ENCODE measurements at regions not wholly inside any gene's neighbourhood (a gene's known extent, or its start where the extent isn't known, plus 50 kb on each side); places are given as distances from the start of the nearest gene placed in this dataset.

DNA sequence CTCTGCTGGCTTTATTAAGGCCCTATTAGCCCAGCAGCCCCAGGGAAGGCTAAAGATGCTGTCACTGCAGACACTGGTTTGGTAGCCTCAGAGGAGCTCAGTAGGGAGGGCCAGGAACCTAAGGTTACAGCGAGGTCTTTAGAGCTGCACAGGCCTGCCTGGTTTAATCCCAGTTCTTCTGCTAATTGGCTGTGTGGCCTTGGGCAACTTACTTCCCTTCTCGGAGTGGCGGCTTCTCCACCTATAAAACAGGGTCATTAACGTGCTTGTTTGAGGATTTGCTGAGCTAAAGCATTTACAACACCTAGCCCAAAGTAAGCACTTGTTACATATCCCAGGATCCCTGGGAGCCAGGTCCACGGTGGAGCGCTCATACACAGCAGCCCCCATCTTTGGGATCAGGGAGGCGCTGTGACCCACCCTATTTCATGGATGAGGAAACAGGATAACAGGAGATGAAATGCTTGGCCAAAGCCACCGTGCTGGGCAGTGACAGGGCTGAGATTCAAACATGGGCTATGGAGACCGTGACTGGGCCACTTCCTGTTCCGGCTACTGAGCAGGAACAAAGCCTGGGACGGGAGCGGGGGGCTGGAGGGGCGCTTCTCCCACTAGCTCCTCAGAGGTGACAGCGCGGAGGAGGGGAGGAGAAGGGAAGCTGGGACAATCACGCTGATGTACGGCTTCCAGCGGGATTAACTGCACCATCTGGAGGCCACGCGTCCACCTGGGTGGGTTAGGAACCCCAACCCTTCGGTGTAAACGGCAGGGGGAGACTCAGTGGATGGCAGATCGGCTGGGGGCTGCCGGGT lies 61.5 kb downstream of the IGLL1 start:
- no peaks in the 10 kb centered on the region for H3K79me2 ChIP-seq (ENCODE audit: control insufficient read depth in 1 of 2, insufficient read depth in 2 of 2, low read length in 2 of 2)
- peaks cover 0 to 1% of the 10 kb centered on the region in 2 experiments for H4K20me1 ChIP-seq (replicated peaks in 1 of 2; ENCODE audit: control insufficient read depth in 1 of 2, insufficient read depth in 2 of 2, low read length in 2 of 2)
- H3K14ac ChIP-seq (ENCODE audit: insufficient read length): no peak overlapping the region
- H3K23ac ChIP-seq (ENCODE audit: insufficient read length): no peak overlapping the region
- no peak overlapping the region for H3K4me2 ChIP-seq (ENCODE audit: insufficient read depth in 1 of 2, low read depth in 2 of 2, low read length in 2 of 2)
- no peak for FAIRE-seq
- 91% methylated on average over 18 of the region's 24 CpGs; no CpG with 5 or more reads in 1 of the 2 experiments for WGBS, 2 experiments (ENCODE audit: extremely low coverage in 1 of 2, insufficient coverage in 1 of 2, insufficient read length in 1 of 2, insufficient replicate concordance in 2 of 2, low coverage in 1 of 2, low lambda C conversion rate in 2 of 2, missing lambda C conversion rate in 1 of 2)
- no peaks in the 10 kb centered on the region for H3K36me3 ChIP-seq (ENCODE audit: control insufficient read depth in 2 of 4, insufficient read depth in 4 of 4, low read length in 3 of 4)
- H3K4ac ChIP-seq (replicated peaks; ENCODE audit: insufficient read length, low read depth, low read length): no peak overlapping the region
- CTCF ChIA-PET (ENCODE audit: partially characterized antibody): interaction anchor here (0.9 kb wide), 1 partner anchor 133 kb away, joined by 4 read pairs; no protein-coding TSS in a partner anchor
- no peak overlapping the region for H2BK120ac ChIP-seq (replicated peaks; ENCODE audit: low read depth, low read length)
- peaks cover 4 to 40% (median 30%) of the 10 kb centered on the region in 4 experiments for H3K27me3 ChIP-seq (replicated peaks in 1 of 4; ENCODE audit: control insufficient read depth in 3 of 4, extremely low read depth in 1 of 4, insufficient read depth in 3 of 4, low read length in 3 of 4)
- no peak overlapping the region for H2BK20ac ChIP-seq (ENCODE audit: low read length)
- H2AFZ ChIP-seq (ENCODE audit: low read length): no peak overlapping the region
- H3K79me1 ChIP-seq (ENCODE audit: low read depth, low read length): no peaks in the 10 kb centered on the region
- DNase-seq (ENCODE audit: low read depth in 1 of 2, low spot score in 2 of 2): no peak
- H2BK15ac ChIP-seq (ENCODE audit: low read length): no peak overlapping the region
- no peak overlapping the region for H4K91ac ChIP-seq (replicated peaks; ENCODE audit: insufficient read length, low read length)
- no peak overlapping the region for H3K56ac ChIP-seq (replicated peaks; ENCODE audit: insufficient read length, low read depth, low read length)
- H2BK5ac ChIP-seq (ENCODE audit: low read depth, low read length): no peak overlapping the region
- no peak overlapping the region for H4K5ac ChIP-seq (ENCODE audit: insufficient read length, low read depth, low read length)
- no peak overlapping the region for H2AK5ac ChIP-seq (ENCODE audit: low read depth, low read length)
- H2BK12ac ChIP-seq (ENCODE audit: low read depth, low read length): no peak overlapping the region
- H3K4me1 ChIP-seq (replicated peaks in 1 of 4; ENCODE audit: control insufficient read depth in 3 of 4, insufficient read depth in 4 of 4, low read length in 3 of 4): peaks cover 0 to 11% (median 8%) of the 10 kb centered on the region in 4 experiments; a peak in 6 of 7 replicates
- no peak overlapping the region for H3K4me3 ChIP-seq (ENCODE audit: extremely low read depth in 1 of 4, insufficient read depth in 2 of 4, low read depth in 3 of 4, low read length in 4 of 4)
- H3K9me3 ChIP-seq (ENCODE audit: insufficient read depth in 2 of 2, low read depth in 1 of 2, low read length in 1 of 2): no peaks in the 10 kb centered on the region
- H3K9ac ChIP-seq (replicated peaks in 1 of 4; ENCODE audit: extremely low read depth in 1 of 4, low read depth in 3 of 4, low read length in 3 of 4): no peak overlapping the region
- no peak overlapping the region for H3K18ac ChIP-seq (ENCODE audit: extremely low read depth, low read length)
- peaks cover 8% of the 10 kb centered on the region; the same call in 1 of the 2 replicates for H3K23me2 ChIP-seq (ENCODE audit: low read depth, low read length)
- H3K27ac ChIP-seq (ENCODE audit: low read depth, low read length): no peak overlapping the region
- POLR2A ChIA-PET (ENCODE audit: partially characterized antibody): interaction anchor here (1.2 kb wide), 1 partner anchor 17 kb away, joined by 6 read pairs; no protein-coding TSS in a partner anchor
- no peak overlapping the region; the same call in 1 of the 2 replicates for H4K8ac ChIP-seq (ENCODE audit: extremely low read depth, insufficient read depth, low read length)
- no peak for TF ChIP-seq RAD21 (IDR thresholded peaks at IDR 0.05 in 1 of 2, conservative IDR thresholded peaks at IDR 0.05 in 1 of 2; ENCODE audit: low read depth in 2 of 2, low read length in 2 of 2)
- TF ChIP-seq SP4 (IDR thresholded peaks at IDR 0.05; ENCODE audit: low read length): no peak
- TF ChIP-seq CHD2 (IDR thresholded peaks at IDR 0.05; ENCODE audit: low read length): no peak
- no peak for TF ChIP-seq SIX5 (IDR thresholded peaks at IDR 0.05; ENCODE audit: low read depth, low read length)
- TF ChIP-seq CBX5 (IDR thresholded peaks at IDR 0.05; ENCODE audit: low read depth, low read length): no peak
- no peak for TF ChIP-seq RBBP5 (IDR thresholded peaks at IDR 0.05; ENCODE audit: borderline replicate concordance, low read depth, low read length)
- no peak for TF ChIP-seq POLR2AphosphoS5 (IDR thresholded peaks at IDR 0.05; ENCODE audit: low read depth, low read length)
- TF ChIP-seq, protein P1, sequence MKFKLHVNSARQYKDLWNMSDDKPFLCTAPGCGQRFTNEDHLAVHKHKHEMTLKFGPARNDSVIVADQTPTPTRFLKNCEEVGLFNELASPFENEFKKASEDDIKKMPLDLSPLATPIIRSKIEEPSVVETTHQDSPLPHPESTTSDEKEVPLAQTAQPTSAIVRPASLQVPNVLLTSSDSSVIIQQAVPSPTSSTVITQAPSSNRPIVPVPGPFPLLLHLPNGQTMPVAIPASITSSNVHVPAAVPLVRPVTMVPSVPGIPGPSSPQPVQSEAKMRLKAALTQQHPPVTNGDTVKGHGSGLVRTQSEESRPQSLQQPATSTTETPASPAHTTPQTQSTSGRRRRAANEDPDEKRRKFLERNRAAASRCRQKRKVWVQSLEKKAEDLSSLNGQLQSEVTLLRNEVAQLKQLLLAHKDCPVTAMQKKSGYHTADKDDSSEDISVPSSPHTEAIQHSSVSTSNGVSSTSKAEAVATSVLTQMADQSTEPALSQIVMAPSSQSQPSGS (IDR thresholded peaks at IDR 0.05; ENCODE audit: low read length): no peak
- TF ChIP-seq JUND (IDR thresholded peaks at IDR 0.05; ENCODE audit: low read length): no peak
- no peak for TF ChIP-seq GABPA (IDR thresholded peaks at IDR 0.05; ENCODE audit: borderline replicate concordance, insufficient read depth, low read length)
- no peak for TF ChIP-seq KDM5A (IDR thresholded peaks at IDR 0.05; ENCODE audit: low read length)

All from H1 (cell line).